PC-3 (cell line): ENCODE measurements at regions not wholly inside any gene's neighbourhood (a gene's known extent, or its start where the extent isn't known, plus 50 kb on each side); places are given as distances from the start of the nearest gene placed in this dataset.

Source experiments
- ATAC-seq: fragments of 200-7000 bp; cut with Tn5 transposase; 2 replicates; pipeline ENCODE4 v1.9.1; 2020; ENCODE audit warnings: mild to moderate bottlenecking, moderate library complexity
- BruUV-seq: library from RNA; stranded (reverse); fragments of 400-500 nt; replicated peaks from 2 replicates; lab custom pipeline; 2021; lab: Mats Ljungman, UMichigan
- CTCF ChIA-PET: fragments of 300-600 bp; sonication (Branson Sonifier 250); formaldehyde crosslinking; loops from one replicate; lab custom pipeline; 2022; ENCODE audit warnings: antibody characterized with exemption; lab: Charles Lee
- POLR2A ChIA-PET: fragments of 300-600 bp; sonication (Branson Sonifier 250); formaldehyde crosslinking; loops from one replicate; lab custom pipeline; 2022; ENCODE audit warnings: antibody characterized with exemption; ENCODE audit not compliant: unreplicated experiment; lab: Charles Lee
- DNase-seq: peaks from one replicate; pipeline ENCODE4 v3.0.0-alpha.2; 2015
- H2AFZ ChIP-seq: fragments of 300-600 bp; sonication (generic); 2 replicates; pipeline ENCODE4 v1.6.0; 2016; ENCODE audit warnings: antibody characterized with exemption, low read length
- H3F3A ChIP-seq: fragments of 300-600 bp; sonication (generic); one replicate; pipeline ENCODE4 v1.6.0; 2017; ENCODE audit warnings: antibody characterized with exemption, low read length, control low read depth, mild to moderate bottlenecking; ENCODE audit not compliant: unreplicated experiment
- H3K27ac ChIP-seq: fragments of 300-600 bp; sonication (generic); 2 replicates; pipeline ENCODE4 v1.5.1; 2016; ENCODE audit warnings: mild to moderate bottlenecking, low read length
- H3K27me3 ChIP-seq: fragments of 300-600 bp; sonication (generic); 2 replicates; pipeline ENCODE4 v1.6.1; 2016; ENCODE audit warnings: low read length, mixed read lengths
- H3K36me3 ChIP-seq: fragments of 300-600 bp; sonication (generic); 2 replicates; pipeline ENCODE4 v1.6.1; 2016; ENCODE audit warnings: low read depth, mixed run types, low read length, mixed read lengths
- H3K4me1 ChIP-seq: fragments of 300-600 bp; sonication (generic); 2 replicates; pipeline ENCODE4 v1.5.1; 2016; ENCODE audit warnings: low read length; ENCODE audit not compliant: insufficient read depth
- H3K4me2 ChIP-seq: fragments of 300-600 bp; sonication (generic); 2 replicates; pipeline ENCODE4 v1.6.0; 2016; ENCODE audit warnings: low read length
- H3K4me3 ChIP-seq: fragments of 300-600 bp; sonication (generic); 2 replicates; pipeline ENCODE4 v1.5.1; 2016; ENCODE audit warnings: mild to moderate bottlenecking, low read length, mixed read lengths
- H3K79me2 ChIP-seq: fragments of 300-600 bp; sonication (generic); 2 replicates; pipeline ENCODE4 v1.6.1; 2017; ENCODE audit warnings: low read length, mixed read lengths
- H3K9ac ChIP-seq: fragments of 300-600 bp; sonication (generic); 2 replicates; pipeline ENCODE4 v1.6.0; 2016; ENCODE audit warnings: mild to moderate bottlenecking, low read length
- H3K9me2 ChIP-seq: fragments of 300-600 bp; sonication (generic); replicated peaks from 2 replicates; pipeline ENCODE4 v1.6.1; 2016; ENCODE audit warnings: mixed run types, low read length, mixed read lengths
- H3K9me3 ChIP-seq: fragments of 300-600 bp; sonication (generic); 2 replicates; pipeline ENCODE4 v1.6.1; 2016; ENCODE audit warnings: low read length, mixed read lengths
- H4K20me1 ChIP-seq: fragments of 300-600 bp; sonication (generic); 2 replicates; pipeline ENCODE4 v1.6.1; 2016; ENCODE audit warnings: low read length, mixed read lengths
- EZH2 ChIP-seq: fragments of 300-600 bp; sonication (generic); IDR thresholded peaks from one replicate; pipeline ENCODE4 v1.6.1; 2017; ENCODE audit warnings: antibody characterized with exemption, mild to moderate bottlenecking, low read length; ENCODE audit not compliant: unreplicated experiment
- EZH2phosphoT487 ChIP-seq: fragments of 300-600 bp; sonication (generic); IDR thresholded peaks from 2 replicates; pipeline ENCODE4 v1.6.1; 2018; ENCODE audit warnings: mild to moderate bottlenecking, antibody characterized with exemption, low read length, borderline replicate concordance
- intact Hi-C: fragments of 100-400 bp; cut with micrococcal nuclease; formaldehyde crosslinking; loops from 2 replicates; pipeline ENCODE4 v1.9.0; 2023
- TF ChIP-seq, protein P1 (sequence below): fragments of 300-600 bp; sonication (generic); conservative IDR thresholded peaks from 2 replicates; pipeline ENCODE4 v1.5.1; 2017; ENCODE audit warnings: antibody characterized with exemption, low read depth, mild to moderate bottlenecking, low read length

DNA sequence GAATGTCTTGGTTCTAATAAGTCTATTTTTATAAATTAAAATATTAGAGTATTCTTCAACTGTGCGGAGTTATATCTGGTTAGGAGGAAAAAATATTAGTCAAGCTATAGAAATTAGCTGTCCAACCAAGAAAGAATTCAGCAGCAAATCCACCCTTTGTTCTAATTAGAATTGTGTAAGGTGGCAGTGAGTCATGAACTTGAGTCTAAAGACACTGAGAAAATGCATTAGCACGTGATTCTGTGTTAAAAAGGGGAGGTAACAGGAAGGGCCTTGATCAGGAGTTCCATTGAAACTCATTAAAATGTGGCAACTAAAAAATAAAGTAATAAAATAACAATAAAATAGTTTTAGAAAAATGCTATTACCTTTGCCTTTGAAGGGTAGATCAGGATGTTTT is 398.2 kb upstream of the RGS18 start:
- no peak overlapping the region for H3K4me2 ChIP-seq
- H3K9me2 ChIP-seq: no peaks in the 10 kb centered on the region
- no peaks in the 10 kb centered on the region for H3K4me1 ChIP-seq
- H3K9ac ChIP-seq: no peak overlapping the region
- H3F3A ChIP-seq: no peaks in the 10 kb centered on the region
- ChIA-PET POLR2A (no interaction called here), CTCF (no interaction called here)
- H3K79me2 ChIP-seq: no peaks in the 10 kb centered on the region
- no peak overlapping the region for H3K27ac ChIP-seq
- ATAC-seq: no peak
- TF ChIP-seq, protein P1, sequence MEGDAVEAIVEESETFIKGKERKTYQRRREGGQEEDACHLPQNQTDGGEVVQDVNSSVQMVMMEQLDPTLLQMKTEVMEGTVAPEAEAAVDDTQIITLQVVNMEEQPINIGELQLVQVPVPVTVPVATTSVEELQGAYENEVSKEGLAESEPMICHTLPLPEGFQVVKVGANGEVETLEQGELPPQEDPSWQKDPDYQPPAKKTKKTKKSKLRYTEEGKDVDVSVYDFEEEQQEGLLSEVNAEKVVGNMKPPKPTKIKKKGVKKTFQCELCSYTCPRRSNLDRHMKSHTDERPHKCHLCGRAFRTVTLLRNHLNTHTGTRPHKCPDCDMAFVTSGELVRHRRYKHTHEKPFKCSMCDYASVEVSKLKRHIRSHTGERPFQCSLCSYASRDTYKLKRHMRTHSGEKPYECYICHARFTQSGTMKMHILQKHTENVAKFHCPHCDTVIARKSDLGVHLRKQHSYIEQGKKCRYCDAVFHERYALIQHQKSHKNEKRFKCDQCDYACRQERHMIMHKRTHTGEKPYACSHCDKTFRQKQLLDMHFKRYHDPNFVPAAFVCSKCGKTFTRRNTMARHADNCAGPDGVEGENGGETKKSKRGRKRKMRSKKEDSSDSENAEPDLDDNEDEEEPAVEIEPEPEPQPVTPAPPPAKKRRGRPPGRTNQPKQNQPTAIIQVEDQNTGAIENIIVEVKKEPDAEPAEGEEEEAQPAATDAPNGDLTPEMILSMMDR: no peak
- TF ChIP-seq EZH2: no peak
- no peak for TF ChIP-seq EZH2phosphoT487
- no peaks in the 10 kb centered on the region for H3K27me3 ChIP-seq
- no peaks in the 10 kb centered on the region for H3K36me3 ChIP-seq
- BruUV-seq: no TSS peak
- no peak overlapping the region for H2AFZ ChIP-seq
- H4K20me1 ChIP-seq: no peaks in the 10 kb centered on the region
- no peak for DNase-seq
- H3K9me3 ChIP-seq: no peaks in the 10 kb centered on the region
- no peak overlapping the region for H3K4me3 ChIP-seq
- intact Hi-C loops: no loop called here

DNA sequence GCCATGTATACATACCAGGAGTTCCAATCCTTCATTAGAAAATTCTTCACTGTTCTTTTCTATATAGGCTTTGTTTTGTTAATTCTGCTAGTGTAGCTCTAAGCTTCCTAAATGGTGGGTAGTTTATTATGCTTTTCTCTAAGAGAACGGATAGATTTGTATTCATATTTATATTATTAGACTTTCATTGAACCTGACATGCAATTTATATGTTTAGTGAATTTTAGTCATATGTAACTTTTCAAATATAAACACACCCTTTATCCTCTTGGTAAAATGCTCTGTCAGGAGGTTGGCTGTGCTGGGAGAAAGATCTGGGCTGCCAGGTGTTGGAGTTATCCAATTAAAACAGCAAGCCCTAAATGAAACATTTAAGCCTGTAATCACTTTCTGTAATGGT is 369.7 kb upstream of the RGS18 start:
- Histone ChIP-seq H3K9me2 (no peaks in the 10 kb centered on the region), H4K20me1 (no peaks in the 10 kb centered on the region), H3K4me1 (no peaks in the 10 kb centered on the region), H3K9ac (no peak overlapping the region), H3K9me3 (no peaks in the 10 kb centered on the region), H3K27me3 (no peaks in the 10 kb centered on the region), H2AFZ (no peak overlapping the region), H3K27ac (no peak overlapping the region), H3K36me3 (no peaks in the 10 kb centered on the region), H3K4me3 (no peak overlapping the region), H3K4me2 (no peak overlapping the region), H3K79me2 (no peaks in the 10 kb centered on the region), H3F3A (no peaks in the 10 kb centered on the region)
- ATAC-seq (no peak), DNase-seq (no peak)
- BruUV-seq: no TSS peak
- TF ChIP-seq EZH2phosphoT487 (no peak), EZH2 (no peak)
- TF ChIP-seq, protein P1: no peak
- ChIA-PET POLR2A (no interaction called here), CTCF (no interaction called here)
- intact Hi-C loops: no loop called here

- ATAC-seq (no peak), DNase-seq (no peak)
- no peaks in the 10 kb centered on the region for H3F3A ChIP-seq
- no peaks in the 10 kb centered on the region for H3K27me3 ChIP-seq
- H3K9ac ChIP-seq: no peak overlapping the region
- no peak overlapping the region for H2AFZ ChIP-seq
- H3K4me1 ChIP-seq: no peaks in the 10 kb centered on the region
- H3K9me2 ChIP-seq: no peaks in the 10 kb centered on the region
- H3K9me3 ChIP-seq: no peaks in the 10 kb centered on the region
- H3K79me2 ChIP-seq: no peaks in the 10 kb centered on the region
- intact Hi-C loops: no loop called here
- no peaks in the 10 kb centered on the region for H3K36me3 ChIP-seq
- no peak overlapping the region for H3K4me2 ChIP-seq
- no peak overlapping the region for H3K27ac ChIP-seq
- TF ChIP-seq EZH2phosphoT487 (no peak), EZH2 (no peak)
- TF ChIP-seq, protein P1: no peak
- ChIA-PET CTCF (no interaction called here), POLR2A (no interaction called here)
- BruUV-seq: no TSS peak
- no peaks in the 10 kb centered on the region for H4K20me1 ChIP-seq
- no peak overlapping the region for H3K4me3 ChIP-seq
These were observed 360.1 kb upstream of the RGS18 start for GRCh38 chr1:191798178-191798577.
